AG10803 (cell line): ENCODE measurements at regions not wholly inside any gene's neighbourhood (a gene's known extent, or its start where the extent isn't known, plus 50 kb on each side); places are given as distances from the start of the nearest gene placed in this dataset.

Source experiments
- DNase-seq: peaks from one replicate; pipeline ENCODE4 v3.0.0; 2010; ENCODE audit warnings: low read depth
- H3K4me3 ChIP-seq: 2 replicates; pipeline ENCODE4 v1.5.1; 2011; ENCODE audit warnings: mild to moderate bottlenecking, low read length, control low read depth
- CTCF ChIP-seq: conservative IDR thresholded peaks from 2 replicates; pipeline ENCODE4 v1.5.1; 2011; ENCODE audit warnings: mild to moderate bottlenecking, low read length, control low read depth, inconsistent platforms

- TF ChIP-seq CTCF = no peak
- no peak for DNase-seq
- H3K4me3 ChIP-seq = no peak overlapping the region
Measured at GRCh38 chr10:78186572-78186971, 152.9 kb downstream of the RPS24 start.

- no peak for TF ChIP-seq CTCF
- H3K4me3 ChIP-seq = no peak overlapping the region
- no peak for DNase-seq
Measured at GRCh38 chr10:78187371-78187770, 153.7 kb downstream of the RPS24 start.

GRCh38 chr10:78188446-78188845 is 154.8 kb downstream of the RPS24 start:
- no peak for DNase-seq
- no peak for TF ChIP-seq CTCF
- H3K4me3 ChIP-seq = no peak overlapping the region

GRCh38 chr10:78190051-78190825 is 156.6 kb downstream of the RPS24 start:
- DNase-seq = no peak

GRCh38 chr10:78191301-78191700 is 157.6 kb downstream of the RPS24 start:
- no peak for DNase-seq
- TF ChIP-seq CTCF = no peak
- no peak overlapping the region for H3K4me3 ChIP-seq

More at GRCh38 chr10:78190051-78190825, 156.6 kb downstream of the RPS24 start:
- no peak overlapping the region for H3K4me3 ChIP-seq
- no peak for TF ChIP-seq CTCF

GRCh38 chr10:78193189-78193588 is 159.5 kb downstream of the RPS24 start:
- DNase-seq = no peak

More at GRCh38 chr10:78193189-78193588, 159.5 kb downstream of the RPS24 start:
- no peak overlapping the region for H3K4me3 ChIP-seq
- TF ChIP-seq CTCF = no peak
